ENCODE measurements at regions not wholly inside any gene's neighbourhood (a gene's known extent, or its start where the extent isn't known, plus 50 kb on each side); places are given as distances from the start of the nearest gene placed in this dataset.

GRCh38 chr11:96755209-96755608, 365.4 kb downstream of the JRKL start:
- no peak for TF ChIP-seq CTCF (IDR thresholded peaks at IDR 0.05)
- TF ChIP-seq POLR2A (IDR thresholded peaks at IDR 0.05) = no peak
